H1 (cell line): ENCODE measurements at regions not wholly inside any gene's neighbourhood (a gene's known extent, or its start where the extent isn't known, plus 50 kb on each side); places are given as distances from the start of the nearest gene placed in this dataset.

Experiments used
- CTCF ChIA-PET: fragments of 300-600 bp; sonication (Branson Sonifier 250); formaldehyde crosslinking; loops from one replicate; lab custom pipeline; 2021; ENCODE audit not compliant: partially characterized antibody; lab: Charles Lee
- POLR2A ChIA-PET: fragments of 300-600 bp; sonication (Branson Sonifier 250); formaldehyde crosslinking; loops from one replicate; lab custom pipeline; 2021; ENCODE audit warnings: inconsistent platforms; ENCODE audit not compliant: partially characterized antibody; lab: Charles Lee
- DNase-seq, 2 experiments: peaks; one replicate each; pipeline versions ENCODE4 v3.0.0 to v3.0.0-alpha.2; 2010 to 2022; ENCODE audit warnings: low spot score in 2 of 2, low read depth in 1 of 2, mixed read lengths in 1 of 2
- FAIRE-seq: peaks from 2 replicates; lab custom pipeline; 2011; peaks lifted over from hg19 to GRCh38; lab: Jason Lieb, UNC
- H2AFZ ChIP-seq: 2 replicates; pipeline ENCODE4 v1.8.1; 2012; ENCODE audit warnings: low read length, inconsistent platforms
- H2AK5ac ChIP-seq: 2 replicates; pipeline ENCODE4 v1.6.1; 2013; ENCODE audit warnings: low read depth, low read length
- H2BK120ac ChIP-seq: replicated peaks from 2 replicates; pipeline ENCODE3; 2013; ENCODE audit warnings: low read depth, low read length, inconsistent platforms
- H2BK12ac ChIP-seq: 2 replicates; pipeline ENCODE4 v1.6.1; 2013; ENCODE audit warnings: low read depth, low read length
- H2BK15ac ChIP-seq: 2 replicates; pipeline ENCODE4 v1.6.1; 2013; ENCODE audit warnings: low read length
- H2BK20ac ChIP-seq: 2 replicates; pipeline ENCODE4 v1.6.1; 2013; ENCODE audit warnings: low read length
- H2BK5ac ChIP-seq: 2 replicates; pipeline ENCODE4 v1.6.1; 2013; ENCODE audit warnings: low read depth, low read length
- H3K14ac ChIP-seq: 2 replicates; pipeline ENCODE4 v1.6.1; 2013; ENCODE audit warnings: inconsistent platforms; ENCODE audit not compliant: insufficient read length
- H3K18ac ChIP-seq: 2 replicates; pipeline ENCODE4 v1.6.1; 2013; ENCODE audit warnings: low read length; ENCODE audit errors: extremely low read depth
- H3K23ac ChIP-seq: 2 replicates; pipeline ENCODE4 v1.6.1; 2013; ENCODE audit warnings: inconsistent platforms; ENCODE audit not compliant: insufficient read length
- H3K23me2 ChIP-seq: 2 replicates; pipeline ENCODE4 v1.6.1; 2013; ENCODE audit warnings: low read depth, low read length
- H3K27ac ChIP-seq: 2 replicates; pipeline ENCODE4 v1.6.1; 2011; ENCODE audit warnings: low read depth, low read length, inconsistent platforms
- H3K27me3 ChIP-seq, 4 experiments: replicated peaks in 1 of 4; 1 replicate in 1 of 4; 2 replicates in 3 of 4; pipeline versions ENCODE4 v1.6.1 to v1.8.1; 2011 to 2013; ENCODE audit warnings: low read length in 3 of 4, mild to moderate bottlenecking in 3 of 4, inconsistent platforms in 2 of 4, mixed read lengths in 2 of 4, moderate library complexity in 1 of 4; ENCODE audit not compliant: control insufficient read depth in 3 of 4, insufficient read depth in 3 of 4; ENCODE audit errors: extremely low read depth in 1 of 4
- H3K36me3 ChIP-seq, 4 experiments: 2 replicates each; pipeline versions ENCODE4 v1.6.1 to v1.8.1; 2011 to 2013; ENCODE audit warnings: mild to moderate bottlenecking in 4 of 4, low read length in 3 of 4, moderate library complexity in 2 of 4, control low read depth in 1 of 4, inconsistent platforms in 1 of 4; ENCODE audit not compliant: insufficient read depth in 4 of 4, control insufficient read depth in 2 of 4
- H3K4ac ChIP-seq: replicated peaks from 2 replicates; pipeline ENCODE3; 2013; ENCODE audit warnings: low read length, low read depth, mixed read lengths, inconsistent platforms; ENCODE audit not compliant: insufficient read length
- H3K4me1 ChIP-seq, 4 experiments: replicated peaks in 1 of 4; 1 replicate in 1 of 4; 2 replicates in 3 of 4; pipeline versions ENCODE4 v1.6.1 to v1.8.1; 2011 to 2013; ENCODE audit warnings: low read length in 3 of 4, inconsistent platforms in 2 of 4, mixed read lengths in 1 of 4; ENCODE audit not compliant: insufficient read depth in 4 of 4, control insufficient read depth in 3 of 4
- H3K4me2 ChIP-seq, 2 experiments: 2 replicates each; pipeline versions ENCODE4 v1.6.1 to v1.8.1; 2011 to 2013; ENCODE audit warnings: low read depth in 2 of 2, low read length in 2 of 2, control low read depth in 1 of 2, inconsistent platforms in 1 of 2, mild to moderate bottlenecking in 1 of 2; ENCODE audit not compliant: insufficient read depth in 1 of 2
- H3K4me3 ChIP-seq, 4 experiments: fragments of 200-600, 300-600 bp in 1 of 4; sonication (generic), shearing (Covaris generic), sonication (Bioruptor Twin) in 1 of 4; 2 replicates each; pipeline versions ENCODE4 v1.5.1 to v1.8.1; 2011 to 2016; ENCODE audit warnings: low read length in 4 of 4, low read depth in 3 of 4, control low read depth in 2 of 4, inconsistent platforms in 2 of 4, mild to moderate bottlenecking in 2 of 4, mixed read lengths in 1 of 4, moderate library complexity in 1 of 4; ENCODE audit not compliant: insufficient read depth in 2 of 4; ENCODE audit errors: extremely low read depth in 1 of 4
- H3K56ac ChIP-seq: replicated peaks from 2 replicates; pipeline ENCODE3; 2013; ENCODE audit warnings: low read depth, mild to moderate bottlenecking, mixed read lengths, low read length, inconsistent platforms; ENCODE audit not compliant: insufficient read length
- H3K79me1 ChIP-seq: 2 replicates; pipeline ENCODE4 v1.6.1; 2013; ENCODE audit warnings: low read depth, low read length, control low read depth
- H3K79me2 ChIP-seq, 2 experiments: 2 replicates each; pipeline versions ENCODE4 v1.6.1 to v1.8.1; 2012 to 2013; ENCODE audit warnings: low read length in 2 of 2, mild to moderate bottlenecking in 2 of 2, inconsistent platforms in 1 of 2; ENCODE audit not compliant: insufficient read depth in 2 of 2, control insufficient read depth in 1 of 2
- H3K9ac ChIP-seq, 4 experiments: replicated peaks in 1 of 4; 1 replicate in 1 of 4; 2 replicates in 3 of 4; pipeline versions ENCODE4 v1.6.1 to v1.8.1; 2011 to 2013; ENCODE audit warnings: low read depth in 3 of 4, low read length in 3 of 4, control low read depth in 2 of 4, mild to moderate bottlenecking in 2 of 4, moderate library complexity in 2 of 4, inconsistent platforms in 1 of 4; ENCODE audit errors: extremely low read depth in 1 of 4
- H3K9me3 ChIP-seq, 2 experiments: 2 replicates each; pipeline versions ENCODE4 v1.6.1 to v1.8.1; 2012 to 2013; ENCODE audit warnings: mild to moderate bottlenecking in 2 of 2, moderate library complexity in 2 of 2, control low read depth in 1 of 2, inconsistent platforms in 1 of 2, low read depth in 1 of 2, low read length in 1 of 2, mixed read lengths in 1 of 2; ENCODE audit not compliant: insufficient read depth in 2 of 2
- H4K20me1 ChIP-seq, 2 experiments: replicated peaks in 1 of 2; 2 replicates each; pipeline versions ENCODE3 to v1.8.1; 2011 to 2013; ENCODE audit warnings: inconsistent platforms in 2 of 2, low read length in 2 of 2, mild to moderate bottlenecking in 1 of 2; ENCODE audit not compliant: insufficient read depth in 2 of 2, control insufficient read depth in 1 of 2
- H4K5ac ChIP-seq: 2 replicates; pipeline ENCODE4 v1.6.1; 2013; ENCODE audit warnings: low read length, low read depth, mixed read lengths, inconsistent platforms; ENCODE audit not compliant: insufficient read length
- H4K8ac ChIP-seq: 2 replicates; pipeline ENCODE4 v1.8.0; 2013; ENCODE audit warnings: mild to moderate bottlenecking, moderate library complexity, low read length, inconsistent platforms; ENCODE audit not compliant: insufficient read depth; ENCODE audit errors: extremely low read depth
- H4K91ac ChIP-seq: replicated peaks from 2 replicates; pipeline ENCODE3; 2013; ENCODE audit warnings: low read length, mixed read lengths, inconsistent platforms; ENCODE audit not compliant: insufficient read length
- CTCF ChIP-seq, 3 experiments: IDR thresholded peaks; 1 replicate in 2 of 3; 2 replicates in 1 of 3; pipeline versions ENCODE4 v1.5.1 to v1.6.1; 2011; ENCODE audit warnings: low read length in 3 of 3, mild to moderate bottlenecking in 3 of 3, inconsistent platforms in 2 of 3, low read depth in 1 of 3, moderate library complexity in 1 of 3; ENCODE audit not compliant: insufficient read depth in 1 of 3; ENCODE audit errors: control extremely low read depth in 1 of 3
- NRF1 ChIP-seq: IDR thresholded peaks from 2 replicates; pipeline ENCODE4 v1.6.1; 2011; ENCODE audit warnings: mild to moderate bottlenecking, low read depth, low read length, improper control_type of control experiment
- RAD21 ChIP-seq, 2 experiments: IDR thresholded peaks in 1 of 2; conservative IDR thresholded peaks in 1 of 2; 2 replicates each; pipeline ENCODE4 v1.6.1; 2011; ENCODE audit warnings: low read depth in 2 of 2, low read length in 2 of 2, improper control_type of control experiment in 1 of 2, inconsistent platforms in 1 of 2, mild to moderate bottlenecking in 1 of 2, moderate library complexity in 1 of 2
- WGBS, 2 experiments: shearing (Covaris generic) in 1 of 2; methylation state at CpG; one replicate each; pipeline versions ENCODE4 v1.1.6 to v1.1.7; 2013 to 2015; ENCODE audit warnings: low lambda C conversion rate in 2 of 2, mixed read lengths in 2 of 2, inconsistent platforms in 1 of 2, low coverage in 1 of 2, missing lambda C conversion rate in 1 of 2; ENCODE audit not compliant: insufficient replicate concordance in 2 of 2, insufficient coverage in 1 of 2, insufficient read length in 1 of 2; ENCODE audit errors: extremely low coverage in 1 of 2, missing lambda C conversion rate in 1 of 2; 5-methylcytosine and 5-hydroxymethylcytosine counted together

GRCh38 chr9:1919229-1919628 lies 95.9 kb upstream of the SMARCA2 start:
- Histone ChIP-seq H2AFZ (no peak overlapping the region), H2BK5ac (no peak overlapping the region), H3K9me3 (no peaks in the 10 kb centered on the region), H3K23ac (no peak overlapping the region), H3K9ac (no peak overlapping the region), H3K4ac (no peak overlapping the region), H2BK15ac (no peak overlapping the region), H2BK20ac (no peak overlapping the region), H3K36me3 (no peaks in the 10 kb centered on the region), H3K27me3 (no peaks in the 10 kb centered on the region), H2BK12ac (no peak overlapping the region), H4K91ac (no peak overlapping the region), H3K56ac (no peak overlapping the region), H2AK5ac (no peak overlapping the region), H3K18ac (no peak overlapping the region), H2BK120ac (no peak overlapping the region), H3K14ac (no peak overlapping the region), H4K5ac (no peak overlapping the region), H4K20me1 (no peaks in the 10 kb centered on the region), H3K23me2 (peaks cover 3% of the 10 kb centered on the region; the same call in 1 of the 2 replicates), H3K4me3 (no peak overlapping the region), H3K79me1 (no peaks in the 10 kb centered on the region), H4K8ac (no peak overlapping the region), H3K4me2 (no peak overlapping the region), H3K27ac (no peak overlapping the region), H3K4me1 (peaks cover 2 to 7% (median 3%) of the 10 kb centered on the region in 4 experiments; a peak in 4 of 7 replicates), H3K79me2 (no peaks in the 10 kb centered on the region)
- DNase-seq (no peak), FAIRE-seq (no peak)
- no peak for TF ChIP-seq NRF1
- peak; percentile 40 to 54 (median 52) for TF ChIP-seq CTCF (IDR thresholded peaks at IDR 0.05; ENCODE audit: control extremely low read depth in 1 of 3, insufficient read depth in 1 of 3, low read depth in 1 of 3, low read length in 3 of 3)
- TF ChIP-seq RAD21 (IDR thresholded peaks at IDR 0.05 in 1 of 2, conservative IDR thresholded peaks at IDR 0.05 in 1 of 2; ENCODE audit: low read depth in 2 of 2, low read length in 2 of 2), result peak; percentile 36 to 51; a peak in 3 of 4 replicates
- ChIA-PET POLR2A (interaction anchor here (1.1 kb wide), 1 partner anchor 47 kb away, joined by 4 read pairs; no protein-coding TSS in a partner anchor), CTCF (interaction anchor here (0.7 to 3.6 kb wide), 14 partner anchors 9 to 910 kb away, joined by 3 to 14 read pairs (median 6); no protein-coding TSS in a partner anchor)
- 89% methylated on average over 4 of the region's 4 CpGs; no CpG with 5 or more reads in 1 of the 2 experiments for WGBS, 2 experiments
